ENCODE measurements at regions not wholly inside any gene's neighbourhood (a gene's known extent, or its start where the extent isn't known, plus 50 kb on each side); places are given as distances from the start of the nearest gene placed in this dataset.

DNA sequence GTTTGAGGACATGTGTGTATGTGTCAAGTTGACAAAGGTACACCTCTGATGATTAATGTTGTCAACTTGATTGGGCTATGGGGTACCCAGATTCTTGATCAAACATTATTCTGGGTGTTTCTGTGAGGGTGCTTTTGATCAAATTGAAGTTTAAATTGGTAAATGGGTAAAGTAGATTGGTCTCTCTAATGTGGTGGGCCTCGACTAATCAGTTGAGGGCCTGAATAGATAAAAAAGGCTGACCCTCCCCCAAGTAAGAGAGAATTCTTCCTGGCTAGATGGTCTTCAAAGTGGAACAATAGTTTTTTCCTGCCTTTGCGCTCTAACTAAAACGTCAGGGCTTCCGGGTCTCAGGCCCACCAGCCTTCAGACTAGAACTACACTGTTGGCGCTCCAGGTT lies 309.9 kb upstream of the MGMT start:
- Mint-ChIP-seq H3K9me3 (peaks cover 49% of the 10 kb centered on the region), H3K27ac (no peak overlapping the region), H3K27me3 (ENCODE audit: insufficient read depth) (0 out of 2 replicates have a peak, but pooled peaks cover 1% of the 10 kb centered on the region), H3K4me1 (ENCODE audit: low read depth) (no peaks in the 10 kb centered on the region), H3K36me3 (ENCODE audit: low read depth) (no peaks in the 10 kb centered on the region; the same call in 1 of the 2 replicates), H3K4me3 (no peak overlapping the region)
- no peak for DNase-seq
- TF ChIP-seq, protein P1, sequence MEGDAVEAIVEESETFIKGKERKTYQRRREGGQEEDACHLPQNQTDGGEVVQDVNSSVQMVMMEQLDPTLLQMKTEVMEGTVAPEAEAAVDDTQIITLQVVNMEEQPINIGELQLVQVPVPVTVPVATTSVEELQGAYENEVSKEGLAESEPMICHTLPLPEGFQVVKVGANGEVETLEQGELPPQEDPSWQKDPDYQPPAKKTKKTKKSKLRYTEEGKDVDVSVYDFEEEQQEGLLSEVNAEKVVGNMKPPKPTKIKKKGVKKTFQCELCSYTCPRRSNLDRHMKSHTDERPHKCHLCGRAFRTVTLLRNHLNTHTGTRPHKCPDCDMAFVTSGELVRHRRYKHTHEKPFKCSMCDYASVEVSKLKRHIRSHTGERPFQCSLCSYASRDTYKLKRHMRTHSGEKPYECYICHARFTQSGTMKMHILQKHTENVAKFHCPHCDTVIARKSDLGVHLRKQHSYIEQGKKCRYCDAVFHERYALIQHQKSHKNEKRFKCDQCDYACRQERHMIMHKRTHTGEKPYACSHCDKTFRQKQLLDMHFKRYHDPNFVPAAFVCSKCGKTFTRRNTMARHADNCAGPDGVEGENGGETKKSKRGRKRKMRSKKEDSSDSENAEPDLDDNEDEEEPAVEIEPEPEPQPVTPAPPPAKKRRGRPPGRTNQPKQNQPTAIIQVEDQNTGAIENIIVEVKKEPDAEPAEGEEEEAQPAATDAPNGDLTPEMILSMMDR (IDR thresholded peaks at IDR 0.05): no peak

DNA sequence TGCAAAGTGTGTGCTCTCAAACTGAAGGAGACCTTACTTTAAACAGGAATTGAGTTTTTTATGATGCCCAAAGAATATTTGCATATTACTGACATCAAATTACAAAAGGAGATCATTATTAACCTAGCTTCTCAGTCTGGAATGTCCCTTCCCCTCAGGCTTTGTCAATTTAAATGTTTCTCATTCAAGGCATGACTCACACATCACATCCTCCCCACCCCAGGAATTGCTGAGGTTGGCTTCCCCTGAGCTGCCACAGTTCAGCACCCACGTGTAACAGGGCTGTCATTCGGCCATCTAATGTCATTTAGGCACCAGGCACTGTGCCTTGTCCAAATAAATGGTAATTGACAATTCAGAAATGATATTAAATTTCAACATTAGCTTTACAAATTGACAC lies 305.9 kb upstream of the MGMT start:
- Mint-ChIP-seq H3K4me3 (no peak overlapping the region), H3K4me1 (ENCODE audit: low read depth) (no peaks in the 10 kb centered on the region), H3K27ac (no peak overlapping the region), H3K36me3 (ENCODE audit: low read depth) (no peaks in the 10 kb centered on the region; the same call in 1 of the 2 replicates), H3K27me3 (ENCODE audit: insufficient read depth) (peaks cover 3% of the 10 kb centered on the region; the same call in 1 of the 2 replicates), H3K9me3 (peaks cover 62% of the 10 kb centered on the region)
- DNase-seq: no peak
- TF ChIP-seq, protein P1 (IDR thresholded peaks at IDR 0.05): no peak

DNA sequence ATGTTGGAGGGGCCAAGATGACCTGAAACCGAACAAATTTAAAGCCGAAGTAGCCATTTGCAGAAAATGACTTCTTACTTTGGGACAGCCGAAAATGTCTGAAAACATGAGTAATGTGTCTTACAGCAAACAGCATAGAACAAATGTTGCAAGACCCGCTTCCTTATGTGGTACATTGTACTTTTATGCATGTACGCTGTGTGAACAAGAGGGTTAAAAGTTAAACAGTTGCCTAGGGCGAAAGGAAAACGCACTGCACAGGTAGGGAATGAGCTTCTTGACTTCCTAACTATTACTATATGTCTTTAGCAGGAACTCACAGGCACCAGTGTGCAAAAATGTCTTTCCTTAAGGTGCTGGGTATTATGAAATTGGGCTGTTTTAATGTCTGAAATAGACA lies 303.5 kb upstream of the MGMT start:
- DNase-seq: no peak
- Mint-ChIP-seq H3K36me3 (ENCODE audit: low read depth) (no peaks in the 10 kb centered on the region; the same call in 1 of the 2 replicates), H3K4me3 (no peak overlapping the region), H3K27ac (no peak overlapping the region), H3K4me1 (ENCODE audit: low read depth) (no peaks in the 10 kb centered on the region), H3K27me3 (ENCODE audit: insufficient read depth) (peaks cover 2% of the 10 kb centered on the region; the same call in 1 of the 2 replicates), H3K9me3 (peaks cover 43% of the 10 kb centered on the region)
- TF ChIP-seq, protein P1 (IDR thresholded peaks at IDR 0.05): no peak

DNA sequence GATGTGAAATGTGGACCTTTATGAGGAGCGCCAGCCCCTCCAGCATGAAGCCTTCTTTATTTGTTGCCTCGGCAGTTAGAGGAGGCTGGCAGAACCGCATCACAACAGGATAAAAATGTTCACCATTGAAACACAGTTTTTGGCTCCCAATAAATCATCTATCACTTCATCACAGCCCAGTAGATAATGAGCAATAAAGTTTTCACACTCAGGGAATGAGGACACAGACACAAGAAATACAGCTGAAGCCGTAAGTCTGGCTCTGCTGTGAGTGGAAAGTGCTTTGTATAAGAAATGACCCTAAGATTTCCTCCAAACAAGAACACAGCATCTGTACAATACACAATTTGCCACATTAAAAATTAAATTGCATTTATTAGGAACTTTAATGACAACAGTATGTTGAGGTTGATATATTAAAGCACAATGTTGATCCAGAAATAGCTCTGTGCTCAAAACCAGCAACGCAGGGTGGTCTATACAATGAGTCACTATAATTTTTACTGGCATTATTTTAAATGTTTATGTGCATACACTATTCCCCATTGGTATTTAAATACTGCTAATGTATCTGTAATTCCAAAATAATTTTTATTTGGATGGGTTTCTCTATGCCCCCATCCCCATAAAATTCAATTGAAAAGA lies 301.8 kb upstream of the MGMT start:
- H3K36me3 Mint-ChIP-seq (ENCODE audit: low read depth): no peaks in the 10 kb centered on the region; the same call in 1 of the 2 replicates
- H3K9me3 Mint-ChIP-seq: peaks cover 49% of the 10 kb centered on the region
- DNase-seq: no peak
- H3K4me1 Mint-ChIP-seq (ENCODE audit: low read depth): no peaks in the 10 kb centered on the region
- no peak overlapping the region for H3K27ac Mint-ChIP-seq
- H3K27me3 Mint-ChIP-seq (ENCODE audit: insufficient read depth): peaks cover 2% of the 10 kb centered on the region; the same call in 1 of the 2 replicates
- TF ChIP-seq, protein P1 (IDR thresholded peaks at IDR 0.05): no peak
- no peak overlapping the region for H3K4me3 Mint-ChIP-seq

DNA sequence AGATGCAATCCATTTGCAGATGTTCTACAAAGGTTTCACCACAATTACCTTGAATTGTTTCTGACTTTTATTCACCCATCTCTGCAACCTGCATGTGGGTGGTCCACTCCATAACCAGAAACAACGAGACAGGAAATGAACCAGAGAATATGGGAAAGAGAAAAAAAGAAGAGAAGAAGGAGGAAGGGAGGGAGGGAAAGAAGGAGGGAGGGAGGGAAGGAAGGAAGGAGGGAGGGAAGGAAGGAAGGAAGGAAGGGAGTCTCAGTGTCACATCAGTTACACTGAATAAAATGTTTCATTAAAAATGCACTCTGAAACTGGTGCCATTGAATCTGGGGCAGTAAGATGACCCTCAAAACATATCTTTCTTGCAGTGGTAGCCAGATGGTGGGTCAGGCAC lies 301.3 kb upstream of the MGMT start:
- peaks cover 2% of the 10 kb centered on the region for H3K27me3 Mint-ChIP-seq (ENCODE audit: insufficient read depth)
- H3K27ac Mint-ChIP-seq: no peak overlapping the region
- H3K36me3 Mint-ChIP-seq (ENCODE audit: low read depth): no peaks in the 10 kb centered on the region; the same call in 1 of the 2 replicates
- TF ChIP-seq, protein P1 (IDR thresholded peaks at IDR 0.05): no peak
- no peak for DNase-seq
- peaks cover 50% of the 10 kb centered on the region for H3K9me3 Mint-ChIP-seq
- H3K4me1 Mint-ChIP-seq (ENCODE audit: low read depth): no peaks in the 10 kb centered on the region
- H3K4me3 Mint-ChIP-seq: no peak overlapping the region

Data from HFFc6 (cell line).